Spinal cord (tissue), 9 donors: ENCODE measurements at regions not wholly inside any gene's neighbourhood (a gene's known extent, or its start where the extent isn't known, plus 50 kb on each side); places are given as distances from the start of the nearest gene placed in this dataset.

Experiments
- DNase-seq, 6 donors: peaks; one replicate each; pipeline versions ENCODE4 v3.0.0 to v3.0.0-alpha.2; 2013 to 2015; ENCODE audit warnings: low spot score in 6 of 6, low read depth in 4 of 6
- H3K27ac ChIP-seq: one replicate; pipeline ENCODE4 v1.5.1; 2013; ENCODE audit warnings: low read depth, low read length, control low read depth
- H3K27me3 ChIP-seq: one replicate; pipeline ENCODE4 v1.6.1; 2013; ENCODE audit warnings: low read length; ENCODE audit not compliant: control insufficient read depth, insufficient read depth
- H3K36me3 ChIP-seq: one replicate; pipeline ENCODE4 v1.6.1; 2013; ENCODE audit warnings: low read length; ENCODE audit not compliant: control insufficient read depth, insufficient read depth
- H3K4me1 ChIP-seq: one replicate; pipeline ENCODE4 v1.6.1; 2013; ENCODE audit warnings: low read length; ENCODE audit not compliant: control insufficient read depth, insufficient read depth
- H3K4me3 ChIP-seq: one replicate; pipeline ENCODE4 v1.5.1; 2013; ENCODE audit warnings: low read depth, low read length, control low read depth
- H3K9me3 ChIP-seq: one replicate; pipeline ENCODE4 v1.6.1; 2013; ENCODE audit warnings: low read length; ENCODE audit not compliant: control insufficient read depth, insufficient read depth
- WGBS: methylation state at CpG from one replicate; pipeline ENCODE4 v1.1.5; 2013; ENCODE audit warnings: missing lambda C conversion rate; ENCODE audit not compliant: insufficient coverage; 5-methylcytosine and 5-hydroxymethylcytosine counted together
- donor health status: healthy.

DNA sequence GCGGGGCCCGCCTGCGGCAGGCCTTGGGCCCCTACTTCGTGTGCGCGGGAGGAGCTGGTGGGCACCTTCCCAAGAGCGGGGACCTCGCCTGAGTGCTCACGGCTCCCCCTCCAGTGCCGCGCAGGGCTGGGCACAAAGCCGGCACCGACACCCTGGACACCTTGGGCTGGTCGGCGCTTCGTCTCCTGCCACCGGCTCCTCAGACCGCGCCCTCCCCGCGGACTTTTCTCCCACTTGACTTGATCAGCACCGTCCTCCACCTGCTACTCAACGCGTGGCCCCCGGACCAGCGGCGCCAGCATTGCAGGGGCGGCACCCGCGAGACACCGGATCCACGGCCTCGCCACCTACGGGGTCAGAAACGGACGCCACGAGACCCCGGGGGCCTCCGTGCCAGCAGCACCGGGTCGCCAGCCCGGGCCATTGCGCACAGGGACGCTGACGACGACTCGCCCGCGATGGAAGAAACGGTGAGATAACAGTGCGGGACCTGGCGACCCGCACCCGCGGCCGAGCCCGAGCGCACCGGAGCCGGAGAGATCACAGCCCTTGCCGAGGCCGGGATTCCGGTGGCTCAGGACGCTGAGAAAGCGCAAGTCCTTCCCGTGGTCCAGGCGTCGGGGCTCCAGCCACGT, 154.2 kb downstream of the DLL1 start:
- H3K9me3 ChIP-seq = no peaks in the 10 kb centered on the region
- no peak overlapping the region for H3K27ac ChIP-seq
- no peaks in the 10 kb centered on the region for H3K36me3 ChIP-seq
- no peak for DNase-seq
- 87% methylated on average over 68 of the region's 69 CpGs for WGBS
- H3K4me3 ChIP-seq = no peak overlapping the region
- H3K4me1 ChIP-seq = peaks cover 26% of the 10 kb centered on the region
- H3K27me3 ChIP-seq = no peaks in the 10 kb centered on the region

DNA sequence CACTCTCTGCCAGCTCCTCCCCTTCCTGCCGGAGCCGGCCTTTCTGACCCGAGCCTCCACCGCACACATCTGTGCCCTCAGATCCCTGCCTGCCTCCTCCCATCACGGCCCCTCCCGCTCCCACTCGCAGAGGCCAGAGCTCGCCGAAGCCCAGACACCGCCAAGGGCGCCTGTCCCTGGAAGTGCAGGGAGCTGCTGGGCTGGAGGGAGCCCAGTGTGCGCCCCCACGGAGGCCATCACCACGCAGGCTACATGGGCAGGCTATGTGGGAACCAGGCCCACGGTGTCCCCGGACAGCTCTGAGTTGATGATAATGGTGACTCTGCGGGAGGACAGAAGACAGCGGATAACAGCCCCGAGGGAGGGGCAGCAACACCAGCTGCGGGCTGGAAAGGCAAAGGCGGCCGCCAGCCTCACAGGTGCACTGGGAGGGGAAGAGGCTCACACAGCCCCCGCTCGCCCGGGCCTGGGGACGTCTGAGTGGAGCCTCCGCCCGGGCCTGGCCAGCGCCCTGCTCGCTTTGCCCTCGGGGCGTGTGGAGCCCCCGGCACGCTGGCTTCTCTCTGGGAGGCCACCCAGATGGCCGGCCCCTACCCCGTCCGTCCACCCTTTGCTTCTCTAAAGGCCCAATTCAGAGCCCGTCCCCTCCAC, 154.9 kb downstream of the DLL1 start:
- Histone ChIP-seq H3K4me3 (no peak overlapping the region), H3K27me3 (no peaks in the 10 kb centered on the region), H3K27ac (no peak overlapping the region), H3K4me1 (peaks cover 26% of the 10 kb centered on the region), H3K36me3 (no peaks in the 10 kb centered on the region), H3K9me3 (no peaks in the 10 kb centered on the region)
- WGBS = 86% methylated on average over 30 of the region's 38 CpGs
- DNase-seq = no peak

DNA sequence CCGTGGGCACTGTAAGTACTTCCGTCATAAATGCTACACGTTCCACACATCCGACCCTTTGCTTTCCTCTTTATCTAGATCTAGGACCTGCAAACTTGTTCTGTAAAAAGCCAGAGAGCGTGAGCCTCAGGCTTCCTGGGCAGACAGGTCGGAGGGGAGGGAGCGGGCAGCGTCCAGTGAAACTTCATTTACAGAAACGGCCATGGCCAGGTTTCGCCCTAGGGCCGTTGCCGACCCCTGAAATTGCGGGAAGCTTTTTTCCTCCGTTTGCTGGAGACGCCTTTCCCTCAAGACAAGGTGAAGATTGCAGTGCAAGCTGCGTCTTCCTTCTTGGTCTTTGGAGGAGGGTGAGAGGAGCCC, 155.4 kb downstream of the DLL1 start:
- no peaks in the 10 kb centered on the region for H3K27me3 ChIP-seq
- no peaks in the 10 kb centered on the region for H3K9me3 ChIP-seq
- peaks cover 30% of the 10 kb centered on the region for H3K4me1 ChIP-seq
- no peak overlapping the region for H3K27ac ChIP-seq
- 89% methylated on average over 15 of the region's 16 CpGs for WGBS
- H3K4me3 ChIP-seq = no peak overlapping the region
- DNase-seq = no peak
- no peaks in the 10 kb centered on the region for H3K36me3 ChIP-seq

DNA sequence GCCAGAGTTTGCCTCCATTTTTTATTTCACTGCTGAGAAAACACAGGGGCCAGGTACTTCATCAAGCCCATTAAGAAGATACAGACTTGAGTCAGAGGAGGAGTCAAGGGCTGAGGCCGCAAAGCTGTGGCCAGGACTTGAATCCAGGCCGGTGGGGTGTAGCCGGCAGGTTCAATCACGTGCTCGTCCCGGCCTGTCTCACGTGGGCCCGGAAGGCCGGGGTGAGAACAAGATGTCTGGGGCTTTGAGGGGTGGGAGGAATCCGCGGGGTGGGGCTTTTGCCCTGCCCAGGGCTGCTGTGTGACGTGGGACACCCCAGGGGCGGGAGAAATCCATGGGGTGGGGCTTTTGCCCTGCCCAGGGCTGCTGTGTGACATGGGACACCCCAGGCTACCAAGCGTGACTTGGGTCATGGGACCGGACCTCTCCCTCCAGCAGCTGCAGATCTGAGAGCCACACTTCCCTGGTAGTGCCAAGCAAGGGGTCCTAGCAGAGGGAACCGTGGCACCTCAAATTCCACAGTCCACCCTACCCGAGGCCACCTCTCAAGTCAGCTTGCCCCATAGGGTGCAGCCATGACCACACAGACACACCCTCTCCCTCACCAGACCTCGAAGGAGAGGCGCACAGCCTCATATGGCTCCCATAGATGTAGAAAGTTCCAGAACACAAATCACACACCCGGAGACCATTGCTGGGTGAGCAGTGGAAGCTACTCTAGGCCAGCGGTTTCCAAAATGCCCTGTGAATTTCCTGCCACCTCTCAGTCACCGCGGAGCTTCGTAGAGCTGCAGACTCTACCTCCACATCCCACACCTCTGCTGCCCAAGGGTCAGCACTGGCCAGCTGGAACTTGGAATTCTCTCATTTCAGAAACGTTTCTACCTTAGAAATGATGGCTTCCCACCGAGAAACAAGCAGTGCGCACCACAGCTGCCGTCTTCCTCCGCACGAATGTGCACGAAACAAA, 156.1 kb downstream of the DLL1 start:
- Histone ChIP-seq H3K4me3 (no peak overlapping the region), H3K4me1 (peaks cover 36% of the 10 kb centered on the region), H3K36me3 (no peaks in the 10 kb centered on the region), H3K9me3 (no peaks in the 10 kb centered on the region), H3K27ac (no peak overlapping the region), H3K27me3 (no peaks in the 10 kb centered on the region)
- DNase-seq = no peak
- WGBS = 92% methylated on average over 29 of the region's 31 CpGs

DNA sequence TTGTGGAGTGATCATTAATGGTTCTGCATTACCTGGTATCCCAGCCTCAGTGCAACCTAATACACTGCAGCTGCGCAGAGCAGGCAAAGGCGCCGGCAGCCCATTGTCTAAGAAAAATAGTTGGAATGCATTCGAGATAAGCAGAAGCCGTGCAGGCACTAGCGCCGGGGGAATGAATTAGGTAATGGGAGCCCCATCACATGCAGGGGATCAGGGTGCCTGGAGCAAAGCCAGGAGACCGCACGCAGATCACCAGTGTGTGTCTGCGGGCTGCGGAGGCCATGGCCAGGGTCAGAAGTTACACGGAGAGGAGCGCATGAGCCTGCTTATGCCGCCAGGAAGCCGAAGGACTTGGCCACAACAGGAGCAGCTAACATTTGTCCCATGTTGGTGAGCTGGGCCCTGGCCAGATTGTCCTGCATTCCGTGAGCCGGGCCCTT, 156.8 kb downstream of the DLL1 start:
- Histone ChIP-seq H3K36me3 (no peaks in the 10 kb centered on the region), H3K27ac (no peak overlapping the region), H3K9me3 (no peaks in the 10 kb centered on the region), H3K27me3 (no peaks in the 10 kb centered on the region), H3K4me1 (peaks cover 43% of the 10 kb centered on the region), H3K4me3 (no peak overlapping the region)
- DNase-seq = peak in 1 of 6 donors; percentile 28
- 46% methylated on average over 16 of the region's 17 CpGs for WGBS

DNA sequence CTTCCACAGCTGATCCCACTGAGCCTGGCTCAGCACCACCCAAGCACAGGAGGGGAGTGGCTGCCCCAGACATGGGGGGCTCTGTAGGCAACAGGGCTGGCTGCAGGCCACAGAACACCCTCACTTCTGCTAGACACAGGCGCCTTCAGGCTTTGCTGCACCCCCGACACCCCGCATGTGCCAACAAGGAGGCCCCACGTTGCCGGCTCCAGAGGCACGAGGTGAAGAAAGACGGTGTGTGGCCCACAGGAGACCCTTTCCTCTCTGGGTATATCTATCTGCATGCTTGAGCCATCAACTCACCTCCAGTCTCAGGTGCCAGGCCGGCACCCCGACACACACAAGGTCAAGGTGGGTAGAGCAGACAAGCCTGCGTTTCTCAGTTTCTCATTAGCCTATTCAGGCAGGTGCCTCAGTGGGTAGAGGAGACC, 158.3 kb downstream of the DLL1 start:
- DNase-seq = no peak
- Histone ChIP-seq H3K4me3 (no peak overlapping the region), H3K36me3 (no peaks in the 10 kb centered on the region), H3K27me3 (no peaks in the 10 kb centered on the region), H3K9me3 (no peaks in the 10 kb centered on the region), H3K27ac (no peak overlapping the region), H3K4me1 (peaks cover 36% of the 10 kb centered on the region)
- 87% methylated on average over 10 of the region's 10 CpGs for WGBS

DNA sequence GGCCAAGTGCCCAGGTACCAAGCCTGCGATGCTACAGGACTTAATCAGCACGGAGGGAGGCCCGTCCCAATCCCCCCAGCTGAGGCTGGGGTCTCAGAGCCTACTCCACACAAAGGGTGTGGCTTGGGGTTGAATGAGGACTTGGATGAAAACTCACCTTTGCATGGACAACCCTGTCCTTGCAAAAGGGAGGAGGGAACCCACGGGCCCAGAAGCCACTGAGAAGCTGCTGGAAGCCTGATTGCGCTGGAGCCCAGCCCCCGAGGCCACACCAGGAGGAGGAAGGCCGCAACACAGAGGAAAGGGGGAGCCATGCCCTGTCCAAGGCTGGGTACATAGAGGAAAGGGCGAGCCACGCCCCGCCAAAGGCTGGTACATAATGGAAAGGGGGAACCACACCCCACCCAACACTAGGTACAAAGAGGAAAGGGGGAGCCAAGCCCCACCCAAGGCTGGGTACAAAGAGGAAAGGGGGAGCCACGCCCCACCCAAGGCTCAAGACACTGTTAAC, 158.8 kb downstream of the DLL1 start:
- no peak for DNase-seq
- no peaks in the 10 kb centered on the region for H3K27me3 ChIP-seq
- no peaks in the 10 kb centered on the region for H3K9me3 ChIP-seq
- 91% methylated on average over 8 of the region's 11 CpGs for WGBS
- no peaks in the 10 kb centered on the region for H3K36me3 ChIP-seq
- H3K4me1 ChIP-seq = peaks cover 32% of the 10 kb centered on the region
- H3K4me3 ChIP-seq = no peak overlapping the region
- H3K27ac ChIP-seq = no peak overlapping the region

DNA sequence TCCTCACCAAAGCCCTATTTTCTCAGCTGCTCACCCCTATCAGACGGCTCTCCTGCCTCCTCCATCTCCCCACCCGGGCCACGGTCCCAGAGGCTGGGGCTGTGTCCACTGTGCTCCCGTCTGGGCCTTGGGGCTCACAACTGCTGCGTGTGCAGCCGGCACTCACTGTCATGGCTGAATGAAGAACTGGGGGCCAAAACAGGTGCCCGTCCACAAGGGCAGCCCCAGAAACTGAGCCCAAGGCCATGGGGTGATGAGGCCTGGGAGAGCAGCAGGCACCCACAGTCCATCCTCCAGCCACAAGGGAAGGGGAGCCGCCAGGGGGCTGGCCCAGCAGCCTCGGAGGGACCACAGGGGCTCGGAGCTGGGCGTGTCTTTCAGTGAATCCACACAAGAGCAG, 159.5 kb downstream of the DLL1 start:
- WGBS = 85% methylated on average over 7 of the region's 11 CpGs
- no peak for DNase-seq
- peaks cover 27% of the 10 kb centered on the region for H3K4me1 ChIP-seq
- no peaks in the 10 kb centered on the region for H3K9me3 ChIP-seq
- H3K4me3 ChIP-seq = no peak overlapping the region
- no peaks in the 10 kb centered on the region for H3K27me3 ChIP-seq
- no peak overlapping the region for H3K27ac ChIP-seq
- H3K36me3 ChIP-seq = no peaks in the 10 kb centered on the region

DNA sequence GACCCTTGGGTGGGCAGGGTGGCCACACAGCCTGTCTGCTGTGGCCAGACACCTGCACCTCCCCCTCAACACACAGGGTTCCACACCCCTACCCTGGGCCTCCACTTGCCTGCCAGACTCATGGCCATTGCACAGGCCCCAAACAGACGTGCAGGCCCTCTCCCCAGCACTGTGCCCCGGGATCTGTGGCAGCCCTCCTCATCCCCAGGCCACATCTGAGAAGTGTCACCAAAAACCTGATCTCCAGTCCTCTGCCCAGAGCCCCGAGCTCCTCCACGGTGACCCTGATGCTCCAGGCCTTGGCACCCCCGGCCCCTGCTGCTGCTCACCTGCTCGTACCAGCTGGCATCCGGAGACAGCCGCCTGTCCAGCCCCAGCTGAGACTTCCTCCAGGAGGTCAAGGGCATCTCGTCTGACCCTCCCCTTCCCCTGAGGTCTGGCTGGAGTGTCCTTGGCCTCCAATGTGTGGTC, 160.1 kb downstream of the DLL1 start:
- Histone ChIP-seq H3K36me3 (no peaks in the 10 kb centered on the region), H3K27ac (no peak overlapping the region), H3K4me3 (no peak overlapping the region), H3K4me1 (peaks cover 25% of the 10 kb centered on the region), H3K9me3 (no peaks in the 10 kb centered on the region), H3K27me3 (no peaks in the 10 kb centered on the region)
- no peak for DNase-seq
- 84% methylated on average over 8 of the region's 9 CpGs for WGBS
